Epithelial cell of esophagus (primary cell): ENCODE measurements at regions not wholly inside any gene's neighbourhood (a gene's known extent, or its start where the extent isn't known, plus 50 kb on each side); places are given as distances from the start of the nearest gene placed in this dataset.

Experiments
- DNase-seq: peaks from one replicate; pipeline ENCODE4 v3.0.0; 2010; ENCODE audit warnings: low read depth
- H3K4me3 ChIP-seq: 2 replicates; pipeline ENCODE4 v1.5.1; 2011; ENCODE audit warnings: mild to moderate bottlenecking, low read length, control low read depth
- CTCF ChIP-seq: IDR thresholded peaks from 2 replicates; pipeline ENCODE4 v1.5.1; 2011; ENCODE audit warnings: low read depth, mild to moderate bottlenecking, low read length, control low read depth, inconsistent platforms; ENCODE audit not compliant: insufficient read depth; ENCODE audit errors: missing control alignments

GRCh38 chr1:228867108-228867950 lies 132.1 kb downstream of the RHOU start:
- H3K4me3 ChIP-seq, result no peak overlapping the region
- no peak for DNase-seq
- no peak for TF ChIP-seq CTCF

GRCh38 chr1:228867951-228868730 lies 132.9 kb downstream of the RHOU start:
- no peak overlapping the region for H3K4me3 ChIP-seq
- DNase-seq, result no peak
- no peak for TF ChIP-seq CTCF

- DNase-seq, result no peak
- TF ChIP-seq CTCF, result no peak
- H3K4me3 ChIP-seq, result no peak overlapping the region
Measured at GRCh38 chr1:228868731-228869024, 133.4 kb downstream of the RHOU start.

GRCh38 chr1:228869312-228869824 lies 134.1 kb downstream of the RHOU start:
- DNase-seq, result no peak
- no peak for TF ChIP-seq CTCF
- H3K4me3 ChIP-seq, result no peak overlapping the region

- H3K4me3 ChIP-seq, result no peak overlapping the region
- no peak for DNase-seq
- no peak for TF ChIP-seq CTCF
Measured at GRCh38 chr1:228870041-228870713, 134.9 kb downstream of the RHOU start.

- no peak for TF ChIP-seq CTCF
- H3K4me3 ChIP-seq, result no peak overlapping the region
Measured at GRCh38 chr1:228871314-228872061, 136.2 kb downstream of the RHOU start.

More at GRCh38 chr1:228871314-228872061, 136.2 kb downstream of the RHOU start:
- no peak for DNase-seq
